Mesenchymal stem cell (in vitro differentiated cells and primary cell): ENCODE measurements at regions not wholly inside any gene's neighbourhood (a gene's known extent, or its start where the extent isn't known, plus 50 kb on each side); places are given as distances from the start of the nearest gene placed in this dataset.

Experiments
- DNase-seq: peaks from one replicate; pipeline ENCODE4 v3.0.0-alpha.2; 2013
- H2AFZ ChIP-seq: one replicate; pipeline ENCODE4 v1.6.1; 2013; ENCODE audit warnings: low read depth, mild to moderate bottlenecking, control low read depth, inconsistent platforms, low read length, moderate library complexity
- H2AK5ac ChIP-seq: 2 replicates; pipeline ENCODE4 v1.6.1; 2013; ENCODE audit warnings: low read length, moderate library complexity, mild to moderate bottlenecking, inconsistent platforms; ENCODE audit not compliant: severe bottlenecking
- H2BK120ac ChIP-seq: one replicate; pipeline ENCODE4 v1.6.1; 2013; ENCODE audit warnings: low read depth, mild to moderate bottlenecking, inconsistent platforms, low read length, moderate library complexity
- H2BK12ac ChIP-seq, 2 experiments: one replicate each; pipeline ENCODE4 v1.6.1; 2013; ENCODE audit warnings: inconsistent platforms in 2 of 2, low read length in 2 of 2, mild to moderate bottlenecking in 2 of 2, moderate library complexity in 2 of 2, control low read depth in 1 of 2
- H2BK15ac ChIP-seq: one replicate; pipeline ENCODE4 v1.6.1; 2013; ENCODE audit warnings: mild to moderate bottlenecking, low read depth, inconsistent platforms; ENCODE audit not compliant: poor library complexity, severe bottlenecking
- H2BK5ac ChIP-seq: 2 replicates; pipeline ENCODE4 v1.6.1; 2013; ENCODE audit warnings: low read depth, mild to moderate bottlenecking, low read length, control low read depth, inconsistent platforms; ENCODE audit not compliant: poor library complexity, severe bottlenecking
- H3K14ac ChIP-seq, 2 experiments: one replicate each; pipeline ENCODE4 v1.6.1; 2013; ENCODE audit warnings: inconsistent platforms in 2 of 2, low read length in 2 of 2, control low read depth in 1 of 2, mild to moderate bottlenecking in 1 of 2, moderate library complexity in 1 of 2
- H3K18ac ChIP-seq, 2 experiments: one replicate each; pipeline ENCODE4 v1.6.1; 2013; ENCODE audit warnings: inconsistent platforms in 2 of 2, low read length in 2 of 2, control low read depth in 1 of 2, low read depth in 1 of 2, mild to moderate bottlenecking in 1 of 2
- H3K23ac ChIP-seq, 2 experiments: one replicate each; pipeline ENCODE4 v1.6.1; 2013; ENCODE audit warnings: inconsistent platforms in 2 of 2, low read length in 2 of 2, mild to moderate bottlenecking in 2 of 2, moderate library complexity in 2 of 2, control low read depth in 1 of 2
- H3K27ac ChIP-seq: 2 replicates; pipeline ENCODE4 v1.5.1; 2013; ENCODE audit warnings: mild to moderate bottlenecking, moderate library complexity, low read length, control low read depth, inconsistent platforms; ENCODE audit not compliant: poor library complexity, severe bottlenecking
- H3K27me3 ChIP-seq, 2 experiments: 2 replicates each; pipeline versions ENCODE4 v1.6.1 to v1.7.0; 2013; ENCODE audit warnings: low read length in 2 of 2, mild to moderate bottlenecking in 2 of 2, moderate library complexity in 2 of 2, control low read depth in 1 of 2, inconsistent platforms in 1 of 2; ENCODE audit not compliant: control insufficient read depth in 1 of 2, insufficient read depth in 1 of 2
- H3K36me3 ChIP-seq, 2 experiments: 2 replicates each; pipeline versions ENCODE4 v1.6.1 to v1.7.0; 2013; ENCODE audit warnings: low read length in 2 of 2, control low read depth in 1 of 2, inconsistent platforms in 1 of 2, low read depth in 1 of 2, mild to moderate bottlenecking in 1 of 2; ENCODE audit not compliant: insufficient read depth in 2 of 2, control insufficient read depth in 1 of 2
- H3K4ac ChIP-seq, 2 experiments: one replicate each; pipeline ENCODE4 v1.6.1; 2013; ENCODE audit warnings: inconsistent platforms in 2 of 2, low read length in 2 of 2, mild to moderate bottlenecking in 2 of 2, moderate library complexity in 2 of 2, control low read depth in 1 of 2, low read depth in 1 of 2
- H3K4me1 ChIP-seq: 2 replicates; pipeline ENCODE4 v1.6.1; 2013; ENCODE audit warnings: low read depth, low read length, control low read depth; ENCODE audit not compliant: control insufficient read depth, insufficient read depth
- H3K4me2 ChIP-seq: 2 replicates; pipeline ENCODE4 v1.6.1; 2013; ENCODE audit warnings: low read length, mild to moderate bottlenecking, inconsistent platforms; ENCODE audit not compliant: poor library complexity, severe bottlenecking
- H3K4me3 ChIP-seq, 2 experiments: 2 replicates each; pipeline versions ENCODE4 v1.5.1 to v1.7.0; 2013; ENCODE audit warnings: low read length in 2 of 2, mild to moderate bottlenecking in 2 of 2, control low read depth in 1 of 2, low read depth in 1 of 2; ENCODE audit not compliant: insufficient read depth in 1 of 2
- H3K79me1 ChIP-seq: replicated peaks from 2 replicates; pipeline ENCODE4 v1.6.1; 2013; ENCODE audit warnings: mild to moderate bottlenecking, control low read depth, low read length, inconsistent platforms; ENCODE audit not compliant: poor library complexity, severe bottlenecking
- H3K9ac ChIP-seq: 2 replicates; pipeline ENCODE4 v1.7.0; 2013; ENCODE audit warnings: mild to moderate bottlenecking, low read length, moderate library complexity
- H3K9me3 ChIP-seq: 2 replicates; pipeline ENCODE4 v1.7.0; 2013; ENCODE audit warnings: mild to moderate bottlenecking, low read length; ENCODE audit not compliant: control insufficient read depth
- H4K8ac ChIP-seq: one replicate; pipeline ENCODE4 v1.6.1; 2013; ENCODE audit warnings: inconsistent platforms, mild to moderate bottlenecking, low read length, moderate library complexity
- H4K91ac ChIP-seq: one replicate; pipeline ENCODE4 v1.6.1; 2013; ENCODE audit warnings: mild to moderate bottlenecking, low read length, inconsistent platforms
- WGBS: methylation state at CpG from one replicate; pipeline ENCODE4 v1.1.7; 2013; ENCODE audit warnings: mixed read lengths; 5-methylcytosine and 5-hydroxymethylcytosine counted together

GRCh38 chr9:87431837-87432236 lies 65.8 kb upstream of the DAPK1 start:
- Histone ChIP-seq H3K27me3 (peaks cover 0 to 7% of the 10 kb centered on the region in 2 experiments), H3K27ac (no peak overlapping the region)
- WGBS, result 45% methylated on average over 3 of the region's 3 CpGs

GRCh38 chr9:87433853-87434252 lies 63.8 kb upstream of the DAPK1 start:
- H3K27ac ChIP-seq, result no peak overlapping the region
- no peak overlapping the region for H3K14ac ChIP-seq
- WGBS, result 88% methylated on average over 1 of the region's 1 CpG
- no peak overlapping the region for H3K18ac ChIP-seq
- H2AK5ac ChIP-seq, result no peak overlapping the region
- no peak overlapping the region for H4K8ac ChIP-seq
- no peaks in the 10 kb centered on the region for H3K36me3 ChIP-seq
- no peak overlapping the region for H3K4me2 ChIP-seq
- no peaks in the 10 kb centered on the region for H3K79me1 ChIP-seq
- H3K27me3 ChIP-seq, result no peaks in the 10 kb centered on the region
- H3K4me1 ChIP-seq, result peaks cover 3% of the 10 kb centered on the region
- H2BK120ac ChIP-seq, result no peak overlapping the region
- no peak overlapping the region for H3K4me3 ChIP-seq
- H3K23ac ChIP-seq, result no peak overlapping the region
- H3K9me3 ChIP-seq, result no peaks in the 10 kb centered on the region
- no peak overlapping the region for H2BK5ac ChIP-seq
- DNase-seq, result no peak
- H2BK12ac ChIP-seq, result no peak overlapping the region
- H3K4ac ChIP-seq, result no peak overlapping the region
- H2AFZ ChIP-seq, result no peak overlapping the region
- H4K91ac ChIP-seq, result no peak overlapping the region
- no peak overlapping the region for H2BK15ac ChIP-seq
- no peak overlapping the region for H3K9ac ChIP-seq

More at GRCh38 chr9:87431837-87432236, 65.8 kb upstream of the DAPK1 start:
- Histone ChIP-seq H3K9ac (no peak overlapping the region), H3K9me3 (no peaks in the 10 kb centered on the region), H3K4me2 (no peak overlapping the region), H2BK12ac (no peak overlapping the region), H4K91ac (no peak overlapping the region), H2AFZ (no peak overlapping the region), H3K4me3 (no peak overlapping the region), H3K14ac (no peak overlapping the region), H3K79me1 (no peaks in the 10 kb centered on the region), H2BK15ac (no peak overlapping the region), H3K36me3 (no peaks in the 10 kb centered on the region), H2BK120ac (no peak overlapping the region), H4K8ac (no peak overlapping the region), H3K23ac (no peak overlapping the region), H3K4me1 (peaks cover 3% of the 10 kb centered on the region), H2AK5ac (no peak overlapping the region), H3K18ac (no peak overlapping the region), H2BK5ac (no peak overlapping the region), H3K4ac (no peak overlapping the region)
- DNase-seq, result peak; percentile 61

GRCh38 chr9:87434366-87434765 lies 63.3 kb upstream of the DAPK1 start:
- H2BK5ac ChIP-seq, result no peak overlapping the region
- H3K27me3 ChIP-seq, result no peaks in the 10 kb centered on the region
- H3K4me3 ChIP-seq, result no peak overlapping the region
- H3K4me2 ChIP-seq, result no peak overlapping the region
- no peak overlapping the region for H3K14ac ChIP-seq
- no peak overlapping the region for H4K8ac ChIP-seq
- H3K23ac ChIP-seq, result no peak overlapping the region
- H2AFZ ChIP-seq, result no peak overlapping the region
- peaks cover 3% of the 10 kb centered on the region for H3K4me1 ChIP-seq
- H3K36me3 ChIP-seq, result no peaks in the 10 kb centered on the region
- H2AK5ac ChIP-seq, result no peak overlapping the region
- H4K91ac ChIP-seq, result no peak overlapping the region
- H2BK12ac ChIP-seq, result no peak overlapping the region
- DNase-seq, result no peak
- H3K9me3 ChIP-seq, result no peaks in the 10 kb centered on the region
- H3K9ac ChIP-seq, result no peak overlapping the region
- no peak overlapping the region for H2BK120ac ChIP-seq
- no peak overlapping the region for H2BK15ac ChIP-seq
- no peak overlapping the region for H3K18ac ChIP-seq
- H3K4ac ChIP-seq, result no peak overlapping the region
- no peaks in the 10 kb centered on the region for H3K79me1 ChIP-seq
- WGBS, result 88% methylated on average over 2 of the region's 4 CpGs
- H3K27ac ChIP-seq, result no peak overlapping the region

- Histone ChIP-seq H3K27me3 (no peaks in the 10 kb centered on the region), H3K4me1 (peaks cover 3% of the 10 kb centered on the region), H2AK5ac (peak overlapping the region; percentile 19), H3K4me2 (no peak overlapping the region), H3K79me1 (no peaks in the 10 kb centered on the region), H3K9me3 (no peaks in the 10 kb centered on the region), H3K27ac (no peak overlapping the region), H3K23ac (no peak overlapping the region), H3K9ac (no peak overlapping the region), H2BK12ac (no peak overlapping the region), H4K8ac (no peak overlapping the region), H2BK5ac (no peak overlapping the region), H3K14ac (no peak overlapping the region), H4K91ac (no peak overlapping the region), H2BK15ac (no peak overlapping the region), H2AFZ (no peak overlapping the region), H3K4ac (no peak overlapping the region), H3K18ac (no peak overlapping the region), H2BK120ac (no peak overlapping the region), H3K36me3 (no peaks in the 10 kb centered on the region), H3K4me3 (no peak overlapping the region)
- no peak for DNase-seq
- WGBS, result 65% methylated on average over 6 of the region's 6 CpGs
Observed at GRCh38 chr9:87435189-87435880, 62.3 kb upstream of the DAPK1 start.
